DMS 273 treated with DMSO at 0.1 percent for 48 hours (cell line): ENCODE measurements at regions not wholly inside any gene's neighbourhood (a gene's known extent, or its start where the extent isn't known, plus 50 kb on each side); places are given as distances from the start of the nearest gene placed in this dataset.

Source experiments
- DNase-seq: peaks from one replicate; lab custom pipeline; 2025; lab: John Stamatoyannopoulos, UW

- no peak for DNase-seq
Observed at GRCh38 chr2:215769246-215769645, 244.1 kb downstream of the MREG start.

GRCh38 chr2:215767625-215768024, 245.7 kb downstream of the MREG start:
- DNase-seq = no peak

- no peak for DNase-seq
Observed at GRCh38 chr2:215765729-215766360, 247.5 kb downstream of the MREG start.

DNA sequence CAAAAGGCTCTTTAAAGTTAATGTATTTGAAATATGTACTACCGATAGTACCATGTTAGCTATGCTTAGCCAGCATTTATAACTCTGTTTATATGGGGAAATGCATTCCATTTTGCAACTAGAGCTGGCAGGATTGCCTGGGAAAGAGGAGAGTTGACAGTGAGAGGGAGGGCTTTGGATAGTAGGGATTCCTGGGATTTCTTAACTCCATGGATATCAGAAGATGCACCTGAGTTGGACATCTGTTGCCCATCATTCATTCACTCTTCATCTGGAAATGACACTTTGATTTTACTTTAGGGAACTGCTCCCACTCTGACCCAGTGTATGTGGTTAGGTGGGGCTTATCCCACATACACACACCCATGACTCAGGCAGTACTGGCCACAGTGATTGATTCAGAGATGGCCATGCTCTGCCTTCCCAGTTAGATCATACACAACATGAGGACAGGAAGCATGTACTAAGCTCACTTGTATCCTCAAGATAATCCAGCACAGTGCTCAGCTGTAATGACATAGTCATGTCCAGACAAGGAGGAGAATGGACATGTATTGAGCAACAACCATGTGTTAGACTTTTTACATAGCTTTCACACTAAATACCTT, 248.8 kb downstream of the MREG start:
- DNase-seq = no peak

DNA sequence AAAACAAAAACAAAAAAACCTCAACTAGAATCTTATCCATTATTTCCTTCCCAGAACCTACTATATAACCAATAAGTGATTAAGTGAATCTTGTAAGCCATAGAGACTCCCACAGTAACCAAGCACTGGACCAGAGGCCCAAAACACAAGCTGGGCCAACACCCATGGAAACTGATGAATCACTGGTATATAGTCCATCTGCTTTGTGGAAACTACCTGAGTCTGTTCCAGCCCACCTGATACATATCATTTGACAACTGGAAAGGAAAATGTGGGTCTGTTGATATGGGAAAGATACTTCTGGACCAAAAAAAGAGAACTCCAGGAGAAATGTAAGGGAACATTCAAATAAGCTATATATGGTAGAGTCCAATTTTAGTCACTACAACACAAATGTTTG, 252.8 kb downstream of the MREG start:
- DNase-seq = no peak

DNA sequence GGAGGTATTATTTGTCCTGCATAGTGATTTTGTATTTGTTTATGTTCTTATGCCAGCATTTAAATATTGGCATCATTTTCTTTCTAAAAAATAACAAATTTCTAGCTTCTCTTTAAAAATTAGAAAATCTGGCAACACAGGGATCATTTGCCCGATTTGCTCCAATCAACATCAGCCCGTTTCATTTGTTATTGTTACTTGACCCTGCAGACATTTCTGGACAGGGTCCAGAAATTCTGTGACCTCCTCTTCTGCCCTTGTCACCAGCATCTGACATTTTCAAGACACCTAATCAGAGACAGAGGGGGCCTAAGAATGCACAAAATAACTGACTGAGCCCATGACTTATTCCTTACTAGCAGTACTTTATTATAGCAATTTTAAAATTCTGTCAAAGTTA, 253.3 kb downstream of the MREG start:
- no peak for DNase-seq

DNA sequence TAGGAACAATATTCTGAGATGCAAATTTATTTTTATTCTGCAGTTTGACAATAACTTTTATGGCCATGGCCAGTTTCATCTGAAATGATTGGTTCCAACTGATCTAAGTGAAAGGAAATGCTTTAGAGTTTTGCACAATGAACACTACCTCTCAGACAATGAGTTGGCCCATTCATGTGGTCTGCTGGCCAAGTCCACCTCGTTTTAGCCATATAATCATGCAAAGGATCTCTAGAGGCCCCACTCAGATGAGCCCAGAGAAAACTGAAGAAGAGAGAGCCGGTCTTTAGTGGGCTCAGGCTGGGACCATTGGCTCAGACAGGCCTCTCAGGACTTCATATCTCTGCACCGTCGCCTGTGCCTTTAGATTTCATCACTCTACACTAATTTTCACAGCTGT, 254.7 kb downstream of the MREG start:
- DNase-seq = no peak

DNA sequence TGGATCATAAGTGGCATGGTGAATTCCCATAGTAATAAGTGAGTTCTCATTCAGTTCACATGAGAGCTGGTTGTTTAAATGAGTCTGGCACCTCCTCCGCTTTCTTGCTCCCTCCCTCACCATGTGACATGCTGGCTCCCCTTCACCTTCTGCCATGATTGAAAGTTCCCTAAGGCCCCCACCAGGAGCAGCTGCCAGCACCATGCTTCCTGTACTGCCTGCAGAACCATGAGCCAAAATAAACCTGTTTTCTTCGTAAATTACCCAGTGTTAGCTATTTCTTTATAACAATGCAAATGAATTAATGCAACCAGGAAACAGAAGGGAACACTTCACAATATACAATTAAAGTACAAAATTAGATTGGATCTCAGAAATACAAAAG, 257.0 kb downstream of the MREG start:
- DNase-seq = no peak

GRCh38 chr2:215755641-215756345, 257.6 kb downstream of the MREG start:
- no peak for DNase-seq

DNA sequence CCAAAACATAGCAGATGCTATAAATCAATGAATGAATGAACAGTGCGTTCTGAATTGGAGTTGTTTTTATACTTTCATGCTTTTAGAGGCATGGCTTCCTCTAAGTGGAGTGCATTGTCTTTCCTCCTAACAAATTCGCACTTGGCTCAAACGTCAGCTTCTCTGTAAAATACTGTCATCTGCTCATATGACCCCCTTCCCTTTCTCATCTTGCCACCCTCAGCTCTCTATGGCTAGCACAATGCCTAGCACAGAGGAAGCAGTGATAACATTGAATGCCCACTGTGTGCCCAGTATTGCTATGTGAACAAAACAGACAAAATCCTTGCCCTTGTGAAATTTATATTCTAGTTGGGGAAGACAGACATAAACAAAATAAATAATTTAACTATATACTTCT, 258.8 kb downstream of the MREG start:
- DNase-seq = no peak

DNA sequence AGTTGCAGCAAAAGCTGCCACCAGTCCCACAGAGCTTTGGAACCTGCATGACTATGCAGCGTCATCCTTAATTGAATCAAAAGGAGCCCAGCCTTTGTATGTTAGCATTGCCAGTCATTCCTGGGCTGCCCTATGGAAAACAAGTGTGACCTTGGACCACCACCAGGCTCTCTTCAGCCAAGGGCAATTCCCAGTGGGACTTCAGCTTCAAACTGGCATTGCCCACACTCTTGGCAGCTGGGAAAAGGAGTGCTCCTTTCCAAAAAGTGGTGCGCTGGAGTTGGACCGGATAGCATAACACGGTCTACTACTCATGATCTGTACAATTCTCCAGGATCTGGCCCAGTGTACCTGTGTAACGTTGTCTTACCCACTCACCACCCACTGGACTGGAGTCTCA, 259.5 kb downstream of the MREG start:
- DNase-seq = no peak

- no peak for DNase-seq
Observed at GRCh38 chr2:215752991-215753390, 260.4 kb downstream of the MREG start.

DNA sequence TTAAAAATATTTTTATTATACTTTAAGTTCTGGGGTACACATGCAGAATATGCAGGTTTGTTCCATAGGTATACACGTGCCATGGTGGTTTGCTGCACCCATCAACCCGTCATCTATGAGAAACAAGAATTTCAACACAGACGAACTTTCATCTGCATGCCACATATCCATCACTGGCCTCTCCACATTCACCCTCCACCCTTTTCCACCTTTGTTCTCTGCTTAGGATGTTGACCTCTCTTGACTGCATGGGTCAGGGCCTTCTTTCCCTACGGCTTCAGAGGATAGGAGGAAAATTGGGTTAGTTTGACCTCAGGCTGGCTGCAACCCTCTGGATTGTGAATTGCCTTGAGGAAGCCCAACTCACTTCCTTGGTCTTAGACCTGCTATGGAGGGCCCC, 260.9 kb downstream of the MREG start:
- no peak for DNase-seq

DNA sequence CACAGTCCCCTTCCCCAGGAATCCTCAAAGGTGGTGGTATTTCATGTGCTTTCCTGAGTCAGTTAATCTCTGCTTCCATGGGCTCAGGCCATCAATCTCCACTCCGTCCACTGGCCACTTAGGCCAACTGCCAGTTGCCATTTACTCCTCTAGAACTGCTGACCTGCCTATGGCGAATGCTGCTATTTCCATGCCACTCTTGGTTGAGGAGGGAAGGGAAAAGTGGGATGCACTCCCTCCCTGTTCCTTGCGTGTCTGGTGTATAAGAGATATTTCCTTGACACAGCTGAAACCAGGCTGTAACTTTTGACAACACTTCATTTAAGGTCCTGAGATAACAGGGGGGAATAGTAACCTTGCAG, 261.5 kb downstream of the MREG start:
- DNase-seq = no peak

- DNase-seq = no peak
Observed at GRCh38 chr2:215751200-215751910, 262.0 kb downstream of the MREG start.

DNA sequence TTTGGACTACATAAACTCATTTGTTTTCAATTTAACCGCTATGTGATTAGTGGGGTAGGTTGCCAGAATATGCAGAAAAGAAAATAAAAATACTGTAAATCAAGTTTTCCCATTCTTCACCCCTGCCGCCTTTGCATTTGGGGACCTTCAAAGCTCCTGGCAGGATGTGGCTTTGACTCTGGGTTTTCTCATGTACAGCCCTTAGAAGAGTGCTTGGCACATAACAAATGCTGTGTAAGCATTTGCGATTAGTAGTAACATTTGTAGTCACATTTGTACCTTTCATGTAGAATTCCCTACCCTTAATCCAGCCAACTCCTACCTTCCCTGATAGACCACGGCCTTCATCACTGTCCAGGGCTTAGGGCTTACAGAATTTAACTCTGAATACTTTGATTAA, 262.6 kb downstream of the MREG start:
- DNase-seq = no peak

GRCh38 chr2:215749092-215749957, 264.0 kb downstream of the MREG start:
- no peak for DNase-seq

DNA sequence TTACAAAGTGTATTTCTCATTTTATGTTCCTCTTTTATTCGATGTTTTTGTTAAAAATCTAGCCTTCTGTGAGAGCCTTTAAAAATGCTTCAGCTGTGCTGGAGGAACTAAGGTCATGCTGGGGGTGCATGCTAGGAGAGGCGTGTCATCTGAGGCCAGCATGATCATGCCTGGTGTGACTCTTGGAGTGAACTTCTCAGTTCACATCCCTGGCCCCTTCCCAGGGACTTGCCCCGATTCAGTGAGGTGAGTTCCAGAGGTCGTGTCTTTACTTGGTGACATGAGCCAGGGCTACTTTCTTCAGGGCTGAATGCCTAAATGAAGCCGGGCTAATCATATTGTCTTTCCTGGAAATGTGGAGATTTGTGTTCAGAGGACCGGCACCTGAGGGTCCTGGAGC, 264.9 kb downstream of the MREG start:
- no peak for DNase-seq

GRCh38 chr2:215746887-215747615, 266.3 kb downstream of the MREG start:
- DNase-seq = no peak

DNA sequence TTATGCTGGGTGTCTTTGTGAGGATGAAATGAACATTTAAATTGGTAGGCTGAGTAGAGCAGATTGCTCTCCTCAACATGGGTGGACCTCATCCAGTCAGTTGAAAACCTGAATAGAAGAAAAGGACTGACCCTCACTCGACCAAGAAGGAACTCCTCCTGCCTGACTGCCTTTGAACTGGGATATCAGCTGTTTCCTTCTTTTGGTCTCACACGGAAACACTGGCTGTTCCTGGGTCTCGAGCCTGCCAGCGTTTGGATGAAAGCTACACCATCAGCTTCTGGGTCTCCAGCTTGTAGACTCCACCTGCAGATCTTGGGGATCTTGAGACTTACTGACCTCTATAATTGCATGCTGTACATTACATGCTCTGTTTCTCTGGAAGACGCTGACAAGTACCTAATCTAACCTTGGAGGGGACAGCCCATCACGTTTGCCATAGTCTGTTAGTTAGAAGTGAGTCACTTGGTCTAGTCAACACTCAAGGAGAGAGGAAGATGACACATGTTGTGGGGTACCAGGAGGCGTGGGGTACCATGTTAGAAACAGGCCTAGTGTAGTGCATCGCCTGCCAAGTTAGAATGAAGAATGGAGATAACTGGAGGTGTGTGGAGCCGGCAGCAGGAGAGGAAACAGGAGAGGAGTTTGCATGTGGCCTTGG, 267.0 kb downstream of the MREG start:
- no peak for DNase-seq

GRCh38 chr2:215745331-215745730, 268.0 kb downstream of the MREG start:
- DNase-seq = no peak
